Mucosa of descending colon (tissue), 3 donors: ENCODE measurements at regions not wholly inside any gene's neighbourhood (a gene's known extent, or its start where the extent isn't known, plus 50 kb on each side); places are given as distances from the start of the nearest gene placed in this dataset.

Experiments used
- ATAC-seq: fragments of 200-7000 bp; cut with Tn5 transposase; one replicate; pipeline ENCODE4 v1.9.1; 2020; ENCODE audit warnings: mild to moderate bottlenecking, moderate library complexity
- DNase-seq, 3 donors: peaks; one replicate each; pipeline ENCODE4 v3.0.0-alpha.2; 2020
- H3K36me3 ChIP-seq: fragments of 200-600 bp; one replicate; pipeline ENCODE4 v1.8.0; 2021; ENCODE audit warnings: low read depth, mild to moderate bottlenecking
- H3K4me1 ChIP-seq: fragments of 200-600 bp; one replicate; pipeline ENCODE4 v1.8.0; 2021; ENCODE audit warnings: low read depth, mild to moderate bottlenecking
- H3K4me3 ChIP-seq: fragments of 200-600 bp; one replicate; pipeline ENCODE4 v1.8.0; 2021; ENCODE audit warnings: mild to moderate bottlenecking
- H3K9me3 ChIP-seq: fragments of 200-600 bp; one replicate; pipeline ENCODE4 v1.8.0; 2021; ENCODE audit warnings: mild to moderate bottlenecking
- CTCF ChIP-seq: fragments of 200-600 bp; IDR thresholded peaks from one replicate; pipeline ENCODE4 v1.8.0; 2022; ENCODE audit warnings: antibody characterized with exemption, mild to moderate bottlenecking
- intact Hi-C, 2 donors: fragments of 100-400 bp; cut with DNase I in 1 of 2; cut with micrococcal nuclease in 1 of 2; formaldehyde crosslinking; loops; one replicate each; pipeline versions ENCODE4 v1.11.0 to v1.11.1; 2022; cut with DNase I, micrococcal nuclease
- donor health status: DM: no; HTN: no; CAD: no; lungs with moderate emphysema.
- donor health status: DM: no; HTN: no; CAD: no.
- donor health status: DM: no; HTN: yes; CAD: no.

- peaks cover 7% of the 10 kb centered on the region for H3K36me3 ChIP-seq
- TF ChIP-seq CTCF = no peak
- no peaks in the 10 kb centered on the region for H3K9me3 ChIP-seq
- intact Hi-C loops = no loop called here
- no peak overlapping the region for H3K4me3 ChIP-seq
- peaks cover 19% of the 10 kb centered on the region for H3K4me1 ChIP-seq
- no peak for DNase-seq
- ATAC-seq = no peak
Measured at GRCh38 chr17:77479372-77480198, 338.8 kb downstream of the SEC14L1 start.

GRCh38 chr17:77480199-77480508 is 339.4 kb downstream of the SEC14L1 start:
- H3K4me3 ChIP-seq = no peak overlapping the region
- no peak for ATAC-seq
- intact Hi-C loops = no loop called here
- H3K9me3 ChIP-seq = no peaks in the 10 kb centered on the region
- H3K4me1 ChIP-seq = peaks cover 14% of the 10 kb centered on the region
- no peak for TF ChIP-seq CTCF
- H3K36me3 ChIP-seq = peaks cover 7% of the 10 kb centered on the region
- no peak for DNase-seq

- Histone ChIP-seq H3K36me3 (peaks cover 7% of the 10 kb centered on the region), H3K4me1 (peaks cover 10% of the 10 kb centered on the region), H3K9me3 (no peaks in the 10 kb centered on the region), H3K4me3 (no peak overlapping the region)
- TF ChIP-seq CTCF = no peak
- intact Hi-C loops = no loop called here
- DNase-seq (no peak), ATAC-seq (no peak)
Measured at GRCh38 chr17:77480509-77481215, 339.9 kb downstream of the SEC14L1 start.

- TF ChIP-seq CTCF = no peak
- ATAC-seq (no peak), DNase-seq (no peak)
- intact Hi-C loops = no loop called here
- H3K36me3 ChIP-seq = peaks cover 7% of the 10 kb centered on the region
- H3K4me3 ChIP-seq = no peak overlapping the region
- no peaks in the 10 kb centered on the region for H3K9me3 ChIP-seq
- peaks cover 3% of the 10 kb centered on the region for H3K4me1 ChIP-seq
Measured at GRCh38 chr17:77481476-77482374, 341.0 kb downstream of the SEC14L1 start.

- TF ChIP-seq CTCF = no peak
- Histone ChIP-seq H3K4me3 (no peak overlapping the region), H3K9me3 (no peaks in the 10 kb centered on the region), H3K36me3 (peaks cover 7% of the 10 kb centered on the region), H3K4me1 (peaks cover 3% of the 10 kb centered on the region)
- ATAC-seq (no peak), DNase-seq (no peak)
- intact Hi-C loops = no loop called here
Measured at GRCh38 chr17:77482375-77483127, 341.8 kb downstream of the SEC14L1 start.
